Fibroblast of lung (primary cell): ENCODE measurements at regions not wholly inside any gene's neighbourhood (a gene's known extent, or its start where the extent isn't known, plus 50 kb on each side); places are given as distances from the start of the nearest gene placed in this dataset.

Experiments used
- CTCF ChIP-seq, 2 donors: IDR thresholded peaks in 1 of 2; conservative IDR thresholded peaks in 1 of 2; 1 replicate in 1 of 2; 2 replicates in 1 of 2; pipeline ENCODE4 v1.5.1; 2011 to 2012; ENCODE audit warnings: low read length in 2 of 2, control low read depth in 1 of 2, inconsistent platforms in 1 of 2, low read depth in 1 of 2, mild to moderate bottlenecking in 1 of 2
- EZH2 ChIP-seq: IDR thresholded peaks from 2 replicates; pipeline ENCODE4 v1.5.1; 2012; ENCODE audit warnings: low read length, control low read depth, mild to moderate bottlenecking; ENCODE audit errors: missing control alignments

DNA sequence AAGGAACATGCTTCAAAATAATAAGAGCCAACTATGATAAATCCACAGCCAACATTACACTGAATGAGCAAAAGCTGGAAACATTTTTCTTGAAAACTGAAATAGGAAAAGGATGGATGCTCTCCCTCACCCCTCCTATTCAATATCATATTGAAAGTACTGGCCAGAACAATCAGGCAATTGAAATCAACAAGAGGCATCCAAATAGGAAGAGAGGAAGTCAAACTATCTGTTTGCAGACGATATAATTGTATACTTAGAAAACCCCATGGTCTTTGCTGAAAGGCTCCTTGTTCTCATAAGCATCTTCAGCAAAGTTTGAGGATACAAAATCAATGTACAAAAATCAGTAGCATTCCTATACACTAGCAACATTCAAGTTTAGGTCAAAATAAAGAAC, 1562.5 kb upstream of the ADGRL3 start:
- TF ChIP-seq CTCF (conservative IDR thresholded peaks at IDR 0.05 in 1 of 2, IDR thresholded peaks at IDR 0.05 in 1 of 2; ENCODE audit: low read depth in 1 of 2, low read length in 2 of 2) (no peak), EZH2 (no peak)
